ENCODE measurements at regions not wholly inside any gene's neighbourhood (a gene's known extent, or its start where the extent isn't known, plus 50 kb on each side); places are given as distances from the start of the nearest gene placed in this dataset.

GRCh38 chr2:217724471-217724870 is 278.3 kb downstream of the TNS1 start:
- no peak for TF ChIP-seq CTCF (IDR thresholded peaks at IDR 0.05)
- no peak for TF ChIP-seq ZFX (IDR thresholded peaks at IDR 0.05; ENCODE audit: borderline replicate concordance)
